ENCODE measurements at regions not wholly inside any gene's neighbourhood (a gene's known extent, or its start where the extent isn't known, plus 50 kb on each side); places are given as distances from the start of the nearest gene placed in this dataset.

GRCh38 chr3:165346503-165346902 is 150.3 kb upstream of the SLITRK3 start:
- H2AFZ ChIP-seq (ENCODE audit: low read length), result no peak overlapping the region
- H3K9me3 ChIP-seq (replicated peaks; ENCODE audit: insufficient read depth, low read length), result no peaks in the 10 kb centered on the region
- no peak overlapping the region for H3K4me3 ChIP-seq (ENCODE audit: low read length)
- H3K27ac ChIP-seq (ENCODE audit: low read length), result no peak overlapping the region
- no peaks in the 10 kb centered on the region for H3K9me2 ChIP-seq (replicated peaks; ENCODE audit: insufficient read depth, low read length)
- TF ChIP-seq EZH2 (optimal IDR thresholded peaks at IDR 0.05; ENCODE audit: low read depth, low read length) (no peak), CTCF (IDR thresholded peaks at IDR 0.05; ENCODE audit: low read length) (no peak), EZH2phosphoT487 (IDR thresholded peaks at IDR 0.05; ENCODE audit: low read length) (no peak)
- H3K4me2 ChIP-seq (ENCODE audit: low read depth, low read length), result no peak overlapping the region
- no peaks in the 10 kb centered on the region for H3K4me1 ChIP-seq (ENCODE audit: low read length)
- no peaks in the 10 kb centered on the region for H4K20me1 ChIP-seq (ENCODE audit: insufficient read depth, low read length)
- DNase-seq, result no peak
- no peaks in the 10 kb centered on the region for H3K36me3 ChIP-seq (replicated peaks; ENCODE audit: insufficient read depth, low read length)
- H3F3A ChIP-seq (ENCODE audit: insufficient read depth, low read length), result no peaks in the 10 kb centered on the region
- H3K79me2 ChIP-seq (ENCODE audit: low read length), result no peaks in the 10 kb centered on the region
- no peak overlapping the region for H3K9ac ChIP-seq (ENCODE audit: low read length)
- H3K27me3 ChIP-seq (replicated peaks; ENCODE audit: insufficient read depth, low read length), result no peaks in the 10 kb centered on the region

- Histone ChIP-seq H3K27ac (ENCODE audit: low read length) (no peak overlapping the region), H3K9ac (ENCODE audit: low read length) (no peak overlapping the region), H2AFZ (ENCODE audit: low read length) (no peak overlapping the region), H3K9me2 (replicated peaks; ENCODE audit: insufficient read depth, low read length) (no peaks in the 10 kb centered on the region), H3K27me3 (replicated peaks; ENCODE audit: insufficient read depth, low read length) (no peaks in the 10 kb centered on the region), H3K4me1 (ENCODE audit: low read length) (no peaks in the 10 kb centered on the region), H3K36me3 (replicated peaks; ENCODE audit: insufficient read depth, low read length) (no peaks in the 10 kb centered on the region), H3K79me2 (ENCODE audit: low read length) (no peaks in the 10 kb centered on the region), H4K20me1 (ENCODE audit: insufficient read depth, low read length) (no peaks in the 10 kb centered on the region), H3K4me3 (ENCODE audit: low read length) (no peak overlapping the region), H3K4me2 (ENCODE audit: low read depth, low read length) (no peak overlapping the region), H3F3A (ENCODE audit: insufficient read depth, low read length) (no peaks in the 10 kb centered on the region), H3K9me3 (replicated peaks; ENCODE audit: insufficient read depth, low read length) (no peaks in the 10 kb centered on the region)
- no peak for TF ChIP-seq EZH2 (optimal IDR thresholded peaks at IDR 0.05; ENCODE audit: low read depth, low read length)
- no peak for TF ChIP-seq CTCF (IDR thresholded peaks at IDR 0.05; ENCODE audit: low read length)
- TF ChIP-seq EZH2phosphoT487 (IDR thresholded peaks at IDR 0.05; ENCODE audit: low read length), result no peak
- no peak for DNase-seq
Observed at GRCh38 chr3:165343185-165343584, 147.0 kb upstream of the SLITRK3 start.

GRCh38 chr3:165339753-165340152 is 143.6 kb upstream of the SLITRK3 start:
- no peak overlapping the region for H3K27ac ChIP-seq (ENCODE audit: low read length)
- H2AFZ ChIP-seq (ENCODE audit: low read length), result no peak overlapping the region
- H3K4me2 ChIP-seq (ENCODE audit: low read depth, low read length), result no peak overlapping the region
- H3K79me2 ChIP-seq (ENCODE audit: low read length), result no peaks in the 10 kb centered on the region
- TF ChIP-seq EZH2phosphoT487 (IDR thresholded peaks at IDR 0.05; ENCODE audit: low read length), result no peak
- TF ChIP-seq CTCF (IDR thresholded peaks at IDR 0.05; ENCODE audit: low read length), result peak; percentile 60
- H3K9me3 ChIP-seq (replicated peaks; ENCODE audit: insufficient read depth, low read length), result no peaks in the 10 kb centered on the region
- H3K36me3 ChIP-seq (replicated peaks; ENCODE audit: insufficient read depth, low read length), result no peaks in the 10 kb centered on the region
- no peaks in the 10 kb centered on the region for H3K27me3 ChIP-seq (replicated peaks; ENCODE audit: insufficient read depth, low read length)
- no peak overlapping the region for H3K9ac ChIP-seq (ENCODE audit: low read length)
- no peaks in the 10 kb centered on the region for H3K9me2 ChIP-seq (replicated peaks; ENCODE audit: insufficient read depth, low read length)
- H3K4me1 ChIP-seq (ENCODE audit: low read length), result no peaks in the 10 kb centered on the region
- no peak overlapping the region for H3K4me3 ChIP-seq (ENCODE audit: low read length)
- no peaks in the 10 kb centered on the region for H4K20me1 ChIP-seq (ENCODE audit: insufficient read depth, low read length)
- H3F3A ChIP-seq (ENCODE audit: insufficient read depth, low read length), result no peaks in the 10 kb centered on the region
- peak; percentile 62 for DNase-seq

Data from MM.1S (cell line).